ENCODE measurements at regions not wholly inside any gene's neighbourhood (a gene's known extent, or its start where the extent isn't known, plus 50 kb on each side); places are given as distances from the start of the nearest gene placed in this dataset.

- no peak overlapping the region for H3K4me3 ChIP-seq (replicated peaks; ENCODE audit: low read depth, low read length)
- DNase-seq (ENCODE audit: low read depth), result no peak
- TF ChIP-seq, protein P1, sequence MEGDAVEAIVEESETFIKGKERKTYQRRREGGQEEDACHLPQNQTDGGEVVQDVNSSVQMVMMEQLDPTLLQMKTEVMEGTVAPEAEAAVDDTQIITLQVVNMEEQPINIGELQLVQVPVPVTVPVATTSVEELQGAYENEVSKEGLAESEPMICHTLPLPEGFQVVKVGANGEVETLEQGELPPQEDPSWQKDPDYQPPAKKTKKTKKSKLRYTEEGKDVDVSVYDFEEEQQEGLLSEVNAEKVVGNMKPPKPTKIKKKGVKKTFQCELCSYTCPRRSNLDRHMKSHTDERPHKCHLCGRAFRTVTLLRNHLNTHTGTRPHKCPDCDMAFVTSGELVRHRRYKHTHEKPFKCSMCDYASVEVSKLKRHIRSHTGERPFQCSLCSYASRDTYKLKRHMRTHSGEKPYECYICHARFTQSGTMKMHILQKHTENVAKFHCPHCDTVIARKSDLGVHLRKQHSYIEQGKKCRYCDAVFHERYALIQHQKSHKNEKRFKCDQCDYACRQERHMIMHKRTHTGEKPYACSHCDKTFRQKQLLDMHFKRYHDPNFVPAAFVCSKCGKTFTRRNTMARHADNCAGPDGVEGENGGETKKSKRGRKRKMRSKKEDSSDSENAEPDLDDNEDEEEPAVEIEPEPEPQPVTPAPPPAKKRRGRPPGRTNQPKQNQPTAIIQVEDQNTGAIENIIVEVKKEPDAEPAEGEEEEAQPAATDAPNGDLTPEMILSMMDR (IDR thresholded peaks at IDR 0.05; ENCODE audit: low read length, missing control alignments), result no peak
Measured at GRCh38 chr3:74763830-74764229, 149.4 kb upstream of the CNTN3 start.

- H3K4me3 ChIP-seq (replicated peaks; ENCODE audit: low read depth, low read length), result no peak overlapping the region
- DNase-seq (ENCODE audit: low read depth), result no peak
- TF ChIP-seq, protein P1 (IDR thresholded peaks at IDR 0.05; ENCODE audit: low read length, missing control alignments), result no peak
Measured at GRCh38 chr3:74756674-74757073, 142.2 kb upstream of the CNTN3 start.

DNA sequence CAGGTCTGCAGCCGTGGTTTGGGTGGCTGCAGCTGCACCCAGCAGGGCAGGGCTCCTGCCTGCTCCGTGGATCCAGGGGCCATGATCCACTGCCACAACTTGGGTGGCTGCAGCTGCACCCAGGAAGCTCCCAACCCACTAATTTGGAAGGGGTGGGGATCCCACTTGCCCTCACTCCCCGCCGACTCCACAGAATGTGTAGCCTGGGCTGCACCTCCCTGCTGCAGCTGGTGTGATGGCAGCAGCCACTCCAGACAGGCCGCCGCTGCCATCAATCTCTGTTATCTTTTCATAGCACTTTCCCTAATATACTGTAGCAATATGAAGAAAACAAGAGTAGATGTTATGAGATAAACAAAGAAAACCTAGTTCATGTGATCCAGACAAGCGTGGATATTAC is 137.8 kb upstream of the CNTN3 start:
- TF ChIP-seq, protein P1 (IDR thresholded peaks at IDR 0.05; ENCODE audit: low read length, missing control alignments), result no peak
- no peak overlapping the region for H3K4me3 ChIP-seq (replicated peaks; ENCODE audit: low read depth, low read length)

DNA sequence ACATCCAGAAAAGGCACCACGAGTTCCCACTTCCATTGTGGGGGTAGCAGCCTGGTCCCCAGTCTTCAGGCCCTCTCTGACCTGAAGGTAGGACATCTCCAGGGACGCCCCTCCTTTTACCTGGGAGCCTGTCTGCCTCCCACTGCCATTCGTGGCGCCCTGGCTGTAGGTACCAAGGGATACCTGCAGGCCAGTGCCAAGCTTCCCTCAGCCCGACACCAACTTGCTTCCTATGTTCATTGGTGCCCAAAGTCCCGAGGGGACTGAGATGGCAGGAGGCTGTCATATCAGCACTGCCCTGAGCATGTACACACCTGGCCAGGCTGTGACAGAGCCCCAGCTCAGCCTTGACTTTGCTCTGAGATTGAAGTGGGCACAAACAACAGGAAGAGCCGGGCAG is 137.3 kb upstream of the CNTN3 start:
- TF ChIP-seq, protein P1 (IDR thresholded peaks at IDR 0.05; ENCODE audit: low read length, missing control alignments), result no peak
- DNase-seq (ENCODE audit: low read depth), result no peak
- no peak overlapping the region for H3K4me3 ChIP-seq (replicated peaks; ENCODE audit: low read depth, low read length)

More for the DNA sequence above, 137.8 kb upstream of the CNTN3 start:
- no peak for DNase-seq (ENCODE audit: low read depth)

GRCh38 chr3:74750901-74751300 is 136.4 kb upstream of the CNTN3 start:
- TF ChIP-seq, protein P1 (IDR thresholded peaks at IDR 0.05; ENCODE audit: low read length, missing control alignments), result no peak
- no peak for DNase-seq (ENCODE audit: low read depth)
- no peak overlapping the region for H3K4me3 ChIP-seq (replicated peaks; ENCODE audit: low read depth, low read length)

- no peak for DNase-seq (ENCODE audit: low read depth)
- no peak overlapping the region for H3K4me3 ChIP-seq (replicated peaks; ENCODE audit: low read depth, low read length)
- TF ChIP-seq, protein P1 (IDR thresholded peaks at IDR 0.05; ENCODE audit: low read length, missing control alignments), result no peak
Measured at GRCh38 chr3:74739242-74739641, 124.8 kb upstream of the CNTN3 start.

- H3K4me3 ChIP-seq (replicated peaks; ENCODE audit: low read depth, low read length), result no peak overlapping the region
- TF ChIP-seq, protein P1 (IDR thresholded peaks at IDR 0.05; ENCODE audit: low read length, missing control alignments), result no peak
- no peak for DNase-seq (ENCODE audit: low read depth)
Measured at GRCh38 chr3:74722211-74722610, 107.8 kb upstream of the CNTN3 start.
